Endodermal cell (in vitro differentiated cells): ENCODE measurements at regions not wholly inside any gene's neighbourhood (a gene's known extent, or its start where the extent isn't known, plus 50 kb on each side); places are given as distances from the start of the nearest gene placed in this dataset.
A peak's percentile ranks its signal among the peaks of the same experiment; 100 is the strongest.
"Not testable (repeated sequence)": the region's sequence is repeated elsewhere in the genome, so short reads cannot be mapped to it uniquely, and the experiment has no call there.

ENCODE experiments used
- DNase-seq: peaks from one replicate; pipeline ENCODE4 v3.0.0-alpha.2; 2017
- H3K27ac ChIP-seq: 2 replicates; pipeline ENCODE4 v1.5.1; 2013; ENCODE audit warnings: mild to moderate bottlenecking, low read depth, low read length, moderate library complexity
- H3K27me3 ChIP-seq: 2 replicates; pipeline ENCODE4 v1.6.1; 2013; ENCODE audit warnings: mild to moderate bottlenecking, low read length, moderate library complexity; ENCODE audit not compliant: insufficient read depth, control insufficient read depth, poor library complexity, severe bottlenecking
- H3K36me3 ChIP-seq: 2 replicates; pipeline ENCODE4 v1.7.0; 2013; ENCODE audit warnings: mild to moderate bottlenecking, low read length, moderate library complexity; ENCODE audit not compliant: control insufficient read depth, insufficient read depth
- H3K4me1 ChIP-seq: one replicate; pipeline ENCODE4 v1.7.0; 2013; ENCODE audit warnings: low read length; ENCODE audit not compliant: control insufficient read depth, insufficient read depth
- H3K4me3 ChIP-seq: 2 replicates; pipeline ENCODE4 v1.5.1; 2013; ENCODE audit warnings: mild to moderate bottlenecking, low read length, moderate library complexity
- H3K9ac ChIP-seq: 2 replicates; pipeline ENCODE4 v1.6.1; 2013; ENCODE audit warnings: mild to moderate bottlenecking, low read length, moderate library complexity; ENCODE audit not compliant: poor library complexity, severe bottlenecking; ENCODE audit errors: extremely low read depth
- H3K9me3 ChIP-seq: 2 replicates; pipeline ENCODE4 v1.6.1; 2013; ENCODE audit warnings: mild to moderate bottlenecking, low read length, moderate library complexity; ENCODE audit not compliant: control insufficient read depth
- H3K27ac Mint-ChIP-seq: 2 replicates; pipeline ENCODE4 v1.8.0; 2020; ENCODE audit warnings: mixed read lengths
- H3K27me3 Mint-ChIP-seq: 2 replicates; pipeline ENCODE4 v1.8.0; 2021; ENCODE audit warnings: mild to moderate bottlenecking, mixed read lengths; ENCODE audit not compliant: insufficient read depth
- H3K36me3 Mint-ChIP-seq: 2 replicates; pipeline ENCODE4 v1.8.0; 2020; ENCODE audit warnings: low read depth, mixed read lengths
- H3K4me1 Mint-ChIP-seq: 2 replicates; pipeline ENCODE4 v1.8.0; 2020; ENCODE audit warnings: mixed read lengths
- H3K4me3 Mint-ChIP-seq: 2 replicates; pipeline ENCODE4 v1.8.0; 2020; ENCODE audit warnings: mild to moderate bottlenecking, moderate library complexity, mixed read lengths
- H3K9me3 Mint-ChIP-seq: 2 replicates; pipeline ENCODE4 v1.8.0; 2020; ENCODE audit warnings: mild to moderate bottlenecking, mixed read lengths
- CTCF ChIP-seq: fragments of 200-600 bp; sonication (generic); conservative IDR thresholded peaks from 2 replicates; pipeline ENCODE4 v1.5.0; 2021; ENCODE audit warnings: antibody characterized with exemption, mild to moderate bottlenecking
- WGBS, 2 experiments: methylation state at CpG; one replicate each; pipeline versions ENCODE4 v1.1.5 to v1.1.7; 2013; ENCODE audit warnings: missing lambda C conversion rate in 2 of 2, mixed read lengths in 1 of 2; ENCODE audit not compliant: insufficient coverage in 1 of 2, insufficient read length in 1 of 2; 5-methylcytosine and 5-hydroxymethylcytosine counted together

DNA sequence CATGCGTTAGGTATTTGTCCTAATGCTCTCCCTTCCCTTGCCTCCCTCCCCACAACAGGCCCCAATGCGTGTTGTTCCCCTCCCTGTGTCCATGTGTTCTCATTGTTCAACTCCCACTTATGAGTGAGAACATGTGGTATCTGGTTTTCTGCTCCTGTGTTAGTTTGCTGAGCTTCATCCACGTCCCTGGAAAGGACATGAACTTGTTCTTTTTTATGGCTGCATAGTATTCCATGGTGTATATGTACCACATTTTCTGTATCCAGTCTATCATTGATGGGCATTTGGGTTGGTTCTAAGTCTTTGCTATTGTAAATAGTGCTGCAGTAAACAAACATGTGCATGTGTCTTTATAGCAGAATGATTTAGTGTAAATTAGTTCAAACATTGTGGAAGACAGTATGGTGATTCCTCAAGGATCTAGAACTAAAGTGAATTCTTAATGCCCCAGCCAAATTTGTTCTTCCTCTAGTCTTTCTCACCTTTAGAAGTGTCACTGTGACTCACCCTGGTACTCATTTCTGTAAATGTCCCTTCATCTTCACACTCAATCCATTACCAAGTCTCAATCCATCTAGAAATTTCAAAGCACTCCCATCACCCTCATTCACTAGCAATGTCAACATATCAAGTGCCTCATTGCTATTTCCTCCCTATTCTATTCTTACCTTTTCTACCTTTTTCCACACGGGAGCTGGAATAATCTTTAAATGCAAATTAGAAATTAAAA is 123.9 kb downstream of the MREG start:
- H3K4me1 Mint-ChIP-seq, result peaks cover 31% of the 10 kb centered on the region
- peaks cover 16% of the 10 kb centered on the region for H3K4me1 ChIP-seq
- DNase-seq, H3K4me3 ChIP-seq, H3K9me3 ChIP-seq, H3K9ac ChIP-seq, H3K9me3 Mint-ChIP-seq, H3K36me3 Mint-ChIP-seq, H3K36me3 ChIP-seq, H3K27ac Mint-ChIP-seq, H3K27me3 Mint-ChIP-seq, H3K4me3 Mint-ChIP-seq, H3K27ac ChIP-seq, H3K27me3 ChIP-seq: not testable (repeated sequence)
- 92% methylated on average over 2 to 4 of the region's 4 CpGs for WGBS, 2 experiments

- Histone ChIP-seq H3K4me3 (no peak overlapping the region), H3K4me1 (peaks cover 18% of the 10 kb centered on the region), H3K36me3 (no peaks in the 10 kb centered on the region), H3K27ac (no peak overlapping the region), H3K27me3 (no peaks in the 10 kb centered on the region), H3K9ac (no peak overlapping the region), H3K9me3 (no peaks in the 10 kb centered on the region)
- no peak overlapping the region for H3K4me3 Mint-ChIP-seq
- no peak for TF ChIP-seq CTCF
- H3K27ac Mint-ChIP-seq, result no peak overlapping the region
- DNase-seq, result no peak
- no peaks in the 10 kb centered on the region for H3K36me3 Mint-ChIP-seq
- peaks cover 5% of the 10 kb centered on the region for H3K9me3 Mint-ChIP-seq
- 90 to 100% methylated on average over 1 to 2 of the region's 2 CpGs for WGBS, 2 experiments
- no peaks in the 10 kb centered on the region for H3K27me3 Mint-ChIP-seq
- peaks cover 38% of the 10 kb centered on the region for H3K4me1 Mint-ChIP-seq
Measured at GRCh38 chr2:215888680-215889079, 124.7 kb downstream of the MREG start.

DNA sequence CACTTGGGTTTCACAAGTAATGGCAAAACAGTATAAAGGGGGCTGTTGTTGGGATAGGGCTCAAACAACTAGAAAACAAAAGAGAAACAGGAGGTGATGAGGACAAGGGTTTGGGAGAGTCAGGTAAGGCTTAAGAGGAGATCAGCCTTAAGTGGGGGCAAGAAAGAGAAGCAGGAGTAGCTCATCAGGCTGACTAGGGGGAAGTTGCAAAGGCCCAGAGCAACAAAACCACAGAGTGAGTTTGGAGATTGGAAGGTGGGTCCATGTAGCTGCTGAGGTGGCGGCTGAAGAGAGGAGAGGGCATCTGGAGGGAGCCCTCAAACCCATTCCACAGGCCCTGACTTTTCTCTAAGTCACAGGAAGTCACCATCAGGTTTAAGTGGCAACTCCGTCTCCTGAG is 126.0 kb downstream of the MREG start:
- WGBS, 2 experiments, result 88 to 99% methylated on average over 1 to 2 of the region's 2 CpGs
- H3K9ac ChIP-seq, result no peak overlapping the region
- no peak for TF ChIP-seq CTCF
- H3K4me1 ChIP-seq, result peaks cover 18% of the 10 kb centered on the region
- no peaks in the 10 kb centered on the region for H3K9me3 ChIP-seq
- H3K27me3 Mint-ChIP-seq, result no peaks in the 10 kb centered on the region
- H3K36me3 Mint-ChIP-seq, result no peaks in the 10 kb centered on the region
- H3K4me1 Mint-ChIP-seq, result peaks cover 38% of the 10 kb centered on the region
- no peak for DNase-seq
- no peaks in the 10 kb centered on the region for H3K36me3 ChIP-seq
- H3K4me3 ChIP-seq, result no peak overlapping the region
- H3K27ac ChIP-seq, result no peak overlapping the region
- H3K27ac Mint-ChIP-seq, result no peak overlapping the region
- H3K4me3 Mint-ChIP-seq, result no peak overlapping the region
- H3K27me3 ChIP-seq, result no peaks in the 10 kb centered on the region
- peaks cover 5% of the 10 kb centered on the region for H3K9me3 Mint-ChIP-seq

- Mint-ChIP-seq H3K27ac (peak overlapping the region; percentile 64), H3K4me3 (no peak overlapping the region), H3K27me3 (no peaks in the 10 kb centered on the region), H3K9me3 (peaks cover 5% of the 10 kb centered on the region), H3K36me3 (no peaks in the 10 kb centered on the region), H3K4me1 (peaks cover 38% of the 10 kb centered on the region)
- no peaks in the 10 kb centered on the region for H3K36me3 ChIP-seq
- WGBS, 2 experiments, result 84 to 90% methylated on average over 6 to 7 of the region's 7 CpGs
- H3K4me3 ChIP-seq, result peak overlapping the region; percentile 32
- H3K4me1 ChIP-seq, result peaks cover 18% of the 10 kb centered on the region
- no peaks in the 10 kb centered on the region for H3K27me3 ChIP-seq
- no peak overlapping the region for H3K9ac ChIP-seq
- H3K9me3 ChIP-seq, result no peaks in the 10 kb centered on the region
- TF ChIP-seq CTCF, result no peak
- no peak overlapping the region for H3K27ac ChIP-seq
- DNase-seq, result no peak
Measured at GRCh38 chr2:215886022-215886421, 127.3 kb downstream of the MREG start.
